Liver (tissue), 8 donors: ENCODE measurements at regions not wholly inside any gene's neighbourhood (a gene's known extent, or its start where the extent isn't known, plus 50 kb on each side); places are given as distances from the start of the nearest gene placed in this dataset.

ENCODE experiments used
- DNase-seq: peaks from one replicate; pipeline ENCODE4 v3.0.0-alpha.2; 2017; ENCODE audit warnings: low spot score
- H3K27ac ChIP-seq, 2 donors: one replicate each; pipeline ENCODE4 v1.7.0; 2013; ENCODE audit warnings: inconsistent platforms in 2 of 2, low read length in 2 of 2, control low read depth in 1 of 2, low read depth in 1 of 2, mild to moderate bottlenecking in 1 of 2
- H3K27me3 ChIP-seq, 4 donors: one replicate each; pipeline versions ENCODE4 v1.6.1 to v1.7.0; 2013; ENCODE audit warnings: low read length in 3 of 4, inconsistent platforms in 1 of 4, mild to moderate bottlenecking in 1 of 4, moderate library complexity in 1 of 4; ENCODE audit not compliant: control insufficient read depth in 4 of 4, insufficient read depth in 4 of 4
- H3K36me3 ChIP-seq, 4 donors: one replicate each; pipeline versions ENCODE4 v1.6.1 to v1.7.0; 2013; ENCODE audit warnings: low read length in 3 of 4, mild to moderate bottlenecking in 3 of 4, low read depth in 1 of 4, moderate library complexity in 1 of 4; ENCODE audit not compliant: control insufficient read depth in 4 of 4, insufficient read depth in 3 of 4
- H3K4me1 ChIP-seq, 4 donors: one replicate each; pipeline versions ENCODE4 v1.6.1 to v1.7.0; 2013; ENCODE audit warnings: low read length in 3 of 4, mild to moderate bottlenecking in 3 of 4, moderate library complexity in 1 of 4; ENCODE audit not compliant: control insufficient read depth in 4 of 4, insufficient read depth in 4 of 4
- H3K4me3 ChIP-seq, 3 donors: one replicate each; pipeline versions ENCODE4 v1.6.1 to v1.7.0; 2013; ENCODE audit warnings: low read length in 3 of 3, control low read depth in 1 of 3, low read depth in 1 of 3, mild to moderate bottlenecking in 1 of 3
- H3K9ac ChIP-seq, 2 donors: one replicate each; pipeline ENCODE4 v1.7.0; 2013; ENCODE audit warnings: low read length in 2 of 2, mild to moderate bottlenecking in 2 of 2, moderate library complexity in 2 of 2, control low read depth in 1 of 2, low read depth in 1 of 2
- H3K9me3 ChIP-seq, 4 donors: one replicate each; pipeline versions ENCODE4 v1.6.1 to v1.7.0; 2013; ENCODE audit warnings: low read length in 3 of 4; ENCODE audit not compliant: control insufficient read depth in 4 of 4
- CTCF ChIP-seq: fragments of 150-350 bp; IDR thresholded peaks from 2 replicates; pipeline ENCODE4 v1.5.1; 2017; ENCODE audit warnings: improper control_type of control experiment, low read depth, low read length; ENCODE audit not compliant: missing input control
- EGR1 ChIP-seq, 2 donors: IDR thresholded peaks; 2 replicates each; pipeline ENCODE4 v1.6.1; 2016 to 2018; ENCODE audit warnings: antibody characterized with exemption in 2 of 2, low read depth in 2 of 2
- FOXA1 ChIP-seq: IDR thresholded peaks from 2 replicates; pipeline ENCODE4 v1.6.1; 2016; ENCODE audit warnings: antibody characterized with exemption
- FOXA2 ChIP-seq: IDR thresholded peaks from 2 replicates; pipeline ENCODE4 v1.6.1; 2016; ENCODE audit warnings: antibody characterized with exemption
- GABPA ChIP-seq, 2 donors: IDR thresholded peaks in 1 of 2; conservative IDR thresholded peaks in 1 of 2; 2 replicates each; pipeline ENCODE4 v1.6.1; 2016; ENCODE audit warnings: antibody characterized with exemption in 2 of 2, mild to moderate bottlenecking in 1 of 2, moderate library complexity in 1 of 2
- HNF4A ChIP-seq, 2 donors: conservative IDR thresholded peaks; 2 replicates each; pipeline ENCODE4 v1.6.1; 2016; ENCODE audit warnings: antibody characterized with exemption in 2 of 2, mild to moderate bottlenecking in 2 of 2
- HNF4G ChIP-seq: IDR thresholded peaks from 2 replicates; pipeline ENCODE4 v1.6.1; 2016; ENCODE audit warnings: antibody characterized with exemption
- JUND ChIP-seq, 2 donors: IDR thresholded peaks; 2 replicates each; pipeline ENCODE4 v1.6.1; 2016; ENCODE audit warnings: antibody characterized with exemption in 2 of 2
- MAX ChIP-seq: IDR thresholded peaks from 2 replicates; pipeline ENCODE4 v1.6.1; 2016; ENCODE audit warnings: antibody characterized with exemption
- NR2F2 ChIP-seq: IDR thresholded peaks from 2 replicates; pipeline ENCODE4 v1.6.1; 2016; ENCODE audit warnings: antibody characterized with exemption
- RAD21 ChIP-seq, 2 donors: IDR thresholded peaks; 2 replicates each; pipeline ENCODE4 v1.6.1; 2016; ENCODE audit warnings: antibody characterized with exemption in 2 of 2, mild to moderate bottlenecking in 2 of 2
- RXRA ChIP-seq, 2 donors: IDR thresholded peaks; 2 replicates each; pipeline ENCODE4 v1.6.1; 2017 to 2018; ENCODE audit warnings: antibody characterized with exemption in 2 of 2, mild to moderate bottlenecking in 1 of 2
- SP1 ChIP-seq: IDR thresholded peaks from 2 replicates; pipeline ENCODE4 v1.6.1; 2018; ENCODE audit warnings: antibody characterized with exemption, mild to moderate bottlenecking
- TAF1 ChIP-seq: conservative IDR thresholded peaks from 2 replicates; pipeline ENCODE4 v1.6.1; 2016; ENCODE audit warnings: antibody characterized with exemption, mild to moderate bottlenecking
- YY1 ChIP-seq: IDR thresholded peaks from 2 replicates; pipeline ENCODE4 v1.6.1; 2016; ENCODE audit warnings: antibody characterized with exemption, mild to moderate bottlenecking
- WGBS: extraction: QIAGEN DNeasy Blood & Tissue Kit; methylation state at CpG from one replicate; pipeline ENCODE4 v1.1.7; 2013; 5-methylcytosine and 5-hydroxymethylcytosine counted together
- TF ChIP-seq, protein P1 (sequence below): IDR thresholded peaks from 2 replicates; pipeline ENCODE4 v1.6.1; 2016; ENCODE audit warnings: antibody characterized with exemption
- TF ChIP-seq, protein P2 (sequence below): IDR thresholded peaks from 2 replicates; pipeline ENCODE4 v1.6.1; 2016; ENCODE audit warnings: antibody characterized with exemption
- TF ChIP-seq, protein P3 (sequence below): IDR thresholded peaks from 2 replicates; pipeline ENCODE4 v1.6.1; 2016; ENCODE audit warnings: antibody characterized with exemption, mild to moderate bottlenecking
- donor health status: healthy.
- donor health status: healthy.
- donor health status: healthy.
- donor health status: healthy.
- donor health status: healthy.

GRCh38 chr9:80020530-80020929 is 448.8 kb downstream of the TLE4 start:
- TF ChIP-seq SP1 = no peak
- TF ChIP-seq HNF4A (conservative IDR thresholded peaks at IDR 0.05) = no peak
- TF ChIP-seq HNF4G = no peak
- TF ChIP-seq, protein P1, sequence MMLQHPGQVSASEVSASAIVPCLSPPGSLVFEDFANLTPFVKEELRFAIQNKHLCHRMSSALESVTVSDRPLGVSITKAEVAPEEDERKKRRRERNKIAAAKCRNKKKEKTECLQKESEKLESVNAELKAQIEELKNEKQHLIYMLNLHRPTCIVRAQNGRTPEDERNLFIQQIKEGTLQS = no peak
- no peak for TF ChIP-seq RXRA (IDR thresholded peaks at IDR 0.05)
- TF ChIP-seq, protein P2, sequence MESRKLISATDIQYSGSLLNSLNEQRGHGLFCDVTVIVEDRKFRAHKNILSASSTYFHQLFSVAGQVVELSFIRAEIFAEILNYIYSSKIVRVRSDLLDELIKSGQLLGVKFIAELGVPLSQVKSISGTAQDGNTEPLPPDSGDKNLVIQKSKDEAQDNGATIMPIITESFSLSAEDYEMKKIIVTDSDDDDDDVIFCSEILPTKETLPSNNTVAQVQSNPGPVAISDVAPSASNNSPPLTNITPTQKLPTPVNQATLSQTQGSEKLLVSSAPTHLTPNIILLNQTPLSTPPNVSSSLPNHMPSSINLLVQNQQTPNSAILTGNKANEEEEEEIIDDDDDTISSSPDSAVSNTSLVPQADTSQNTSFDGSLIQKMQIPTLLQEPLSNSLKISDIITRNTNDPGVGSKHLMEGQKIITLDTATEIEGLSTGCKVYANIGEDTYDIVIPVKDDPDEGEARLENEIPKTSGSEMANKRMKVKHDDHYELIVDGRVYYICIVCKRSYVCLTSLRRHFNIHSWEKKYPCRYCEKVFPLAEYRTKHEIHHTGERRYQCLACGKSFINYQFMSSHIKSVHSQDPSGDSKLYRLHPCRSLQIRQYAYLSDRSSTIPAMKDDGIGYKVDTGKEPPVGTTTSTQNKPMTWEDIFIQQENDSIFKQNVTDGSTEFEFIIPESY = no peak
- TF ChIP-seq NR2F2 = no peak
- TF ChIP-seq JUND (IDR thresholded peaks at IDR 0.05) = no peak
- TF ChIP-seq YY1 = no peak
- TF ChIP-seq RAD21 (IDR thresholded peaks at IDR 0.05) = no peak
- TF ChIP-seq TAF1 = no peak
- no peak for TF ChIP-seq MAX
- TF ChIP-seq FOXA2 = no peak
- no peak for TF ChIP-seq FOXA1
- no peak for TF ChIP-seq GABPA (IDR thresholded peaks at IDR 0.05 in 1 of 2, conservative IDR thresholded peaks at IDR 0.05 in 1 of 2)
- TF ChIP-seq, protein P3, sequence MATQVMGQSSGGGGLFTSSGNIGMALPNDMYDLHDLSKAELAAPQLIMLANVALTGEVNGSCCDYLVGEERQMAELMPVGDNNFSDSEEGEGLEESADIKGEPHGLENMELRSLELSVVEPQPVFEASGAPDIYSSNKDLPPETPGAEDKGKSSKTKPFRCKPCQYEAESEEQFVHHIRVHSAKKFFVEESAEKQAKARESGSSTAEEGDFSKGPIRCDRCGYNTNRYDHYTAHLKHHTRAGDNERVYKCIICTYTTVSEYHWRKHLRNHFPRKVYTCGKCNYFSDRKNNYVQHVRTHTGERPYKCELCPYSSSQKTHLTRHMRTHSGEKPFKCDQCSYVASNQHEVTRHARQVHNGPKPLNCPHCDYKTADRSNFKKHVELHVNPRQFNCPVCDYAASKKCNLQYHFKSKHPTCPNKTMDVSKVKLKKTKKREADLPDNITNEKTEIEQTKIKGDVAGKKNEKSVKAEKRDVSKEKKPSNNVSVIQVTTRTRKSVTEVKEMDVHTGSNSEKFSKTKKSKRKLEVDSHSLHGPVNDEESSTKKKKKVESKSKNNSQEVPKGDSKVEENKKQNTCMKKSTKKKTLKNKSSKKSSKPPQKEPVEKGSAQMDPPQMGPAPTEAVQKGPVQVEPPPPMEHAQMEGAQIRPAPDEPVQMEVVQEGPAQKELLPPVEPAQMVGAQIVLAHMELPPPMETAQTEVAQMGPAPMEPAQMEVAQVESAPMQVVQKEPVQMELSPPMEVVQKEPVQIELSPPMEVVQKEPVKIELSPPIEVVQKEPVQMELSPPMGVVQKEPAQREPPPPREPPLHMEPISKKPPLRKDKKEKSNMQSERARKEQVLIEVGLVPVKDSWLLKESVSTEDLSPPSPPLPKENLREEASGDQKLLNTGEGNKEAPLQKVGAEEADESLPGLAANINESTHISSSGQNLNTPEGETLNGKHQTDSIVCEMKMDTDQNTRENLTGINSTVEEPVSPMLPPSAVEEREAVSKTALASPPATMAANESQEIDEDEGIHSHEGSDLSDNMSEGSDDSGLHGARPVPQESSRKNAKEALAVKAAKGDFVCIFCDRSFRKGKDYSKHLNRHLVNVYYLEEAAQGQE = no peak
- no peak for DNase-seq
- H3K9ac ChIP-seq = no peak overlapping the region
- no peaks in the 10 kb centered on the region for H3K4me1 ChIP-seq
- no peak overlapping the region for H3K27ac ChIP-seq
- no peaks in the 10 kb centered on the region for H3K36me3 ChIP-seq
- no peaks in the 10 kb centered on the region for H3K27me3 ChIP-seq
- no peaks in the 10 kb centered on the region for H3K9me3 ChIP-seq
- no peak overlapping the region for H3K4me3 ChIP-seq

- 69% methylated on average over 6 of the region's 6 CpGs for WGBS
- no peak for DNase-seq
- no peaks in the 10 kb centered on the region for H3K4me1 ChIP-seq
- no peak overlapping the region for H3K9ac ChIP-seq
- H3K27ac ChIP-seq = no peak overlapping the region
- H3K4me3 ChIP-seq = no peak overlapping the region
- H3K9me3 ChIP-seq = no peaks in the 10 kb centered on the region
- no peaks in the 10 kb centered on the region for H3K27me3 ChIP-seq
- TF ChIP-seq EGR1 (IDR thresholded peaks at IDR 0.05; ENCODE audit: low read depth in 2 of 2) (no peak), SP1 (no peak), MAX (no peak), HNF4G (no peak), GABPA (IDR thresholded peaks at IDR 0.05 in 1 of 2, conservative IDR thresholded peaks at IDR 0.05 in 1 of 2) (no peak), CTCF (no peak), FOXA2 (no peak), RAD21 (IDR thresholded peaks at IDR 0.05) (no peak), HNF4A (conservative IDR thresholded peaks at IDR 0.05) (no peak), JUND (IDR thresholded peaks at IDR 0.05) (no peak)
- TF ChIP-seq, protein P1 = no peak
- TF ChIP-seq, protein P3 = no peak
- no peaks in the 10 kb centered on the region for H3K36me3 ChIP-seq
Observed at GRCh38 chr9:80020056-80020455, 448.3 kb downstream of the TLE4 start.
